LNCAP (cell line): ENCODE measurements at regions not wholly inside any gene's neighbourhood (a gene's known extent, or its start where the extent isn't known, plus 50 kb on each side); places are given as distances from the start of the nearest gene placed in this dataset.

ENCODE experiments used
- CTCF ChIP-seq: fragments of 450-650 bp; IDR thresholded peaks from 2 replicates; pipeline ENCODE4 v1.5.1; 2017; ENCODE audit warnings: mild to moderate bottlenecking

GRCh38 chr2:12162269-12163247 lies 416.1 kb downstream of the LPIN1 start:
- no peak for TF ChIP-seq CTCF

GRCh38 chr2:12163866-12164265 lies 417.4 kb downstream of the LPIN1 start:
- TF ChIP-seq CTCF: no peak

- no peak for TF ChIP-seq CTCF
Measured at GRCh38 chr2:12164689-12165088, 418.3 kb downstream of the LPIN1 start.

- TF ChIP-seq CTCF: no peak
Measured at GRCh38 chr2:12167525-12168317, 421.3 kb downstream of the LPIN1 start.

- no peak for TF ChIP-seq CTCF
Measured at GRCh38 chr2:12168354-12168753, 421.9 kb downstream of the LPIN1 start.

- no peak for TF ChIP-seq CTCF
Measured at GRCh38 chr2:12168791-12169388, 422.5 kb downstream of the LPIN1 start.

GRCh38 chr2:12169721-12170120 lies 423.3 kb downstream of the LPIN1 start:
- no peak for TF ChIP-seq CTCF
